DMS53 treated with DMSO at 0.1 percent for 48 hours (cell line): ENCODE measurements at regions not wholly inside any gene's neighbourhood (a gene's known extent, or its start where the extent isn't known, plus 50 kb on each side); places are given as distances from the start of the nearest gene placed in this dataset.
"Not testable (repeated sequence)": the region's sequence is repeated elsewhere in the genome, so short reads cannot be mapped to it uniquely, and the experiment has no call there.

Experiments
- DNase-seq: peaks from one replicate; lab custom pipeline; 2025; ENCODE audit not compliant: unreplicated experiment; lab: John Stamatoyannopoulos, UW

DNA sequence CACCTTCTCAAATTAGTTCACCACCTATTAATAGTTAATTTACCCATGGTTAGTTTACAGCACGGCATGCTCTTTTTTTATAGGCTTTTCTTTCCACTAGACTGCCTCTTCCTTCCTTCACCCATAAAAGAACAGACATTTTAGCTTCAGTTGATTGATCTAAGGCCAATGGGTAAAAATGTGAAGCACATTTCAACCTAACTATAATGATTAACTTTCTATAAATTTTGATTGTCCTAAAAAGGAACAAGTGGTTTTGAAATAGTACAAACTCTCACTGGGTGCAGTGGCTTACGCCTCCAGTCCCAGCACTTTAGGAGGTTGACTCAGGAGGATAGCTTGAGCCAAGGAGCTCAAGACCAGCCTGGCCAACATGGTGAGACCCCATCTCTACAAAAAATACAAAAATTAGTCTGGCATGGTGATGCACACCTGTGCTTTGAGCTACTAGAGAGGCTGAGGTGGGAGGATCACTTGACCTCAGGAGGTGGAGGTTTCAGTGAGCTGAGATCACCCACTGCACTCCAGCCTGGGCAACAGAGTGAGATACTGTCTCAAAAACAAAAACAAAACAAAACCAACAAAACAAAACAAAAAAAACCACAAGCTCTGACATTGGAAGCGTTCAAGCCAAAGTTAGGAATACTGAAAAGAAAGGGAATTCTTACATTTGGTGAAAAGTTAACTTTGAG is 89.9 kb upstream of the FAT1 start:
- DNase-seq = no peak

DNA sequence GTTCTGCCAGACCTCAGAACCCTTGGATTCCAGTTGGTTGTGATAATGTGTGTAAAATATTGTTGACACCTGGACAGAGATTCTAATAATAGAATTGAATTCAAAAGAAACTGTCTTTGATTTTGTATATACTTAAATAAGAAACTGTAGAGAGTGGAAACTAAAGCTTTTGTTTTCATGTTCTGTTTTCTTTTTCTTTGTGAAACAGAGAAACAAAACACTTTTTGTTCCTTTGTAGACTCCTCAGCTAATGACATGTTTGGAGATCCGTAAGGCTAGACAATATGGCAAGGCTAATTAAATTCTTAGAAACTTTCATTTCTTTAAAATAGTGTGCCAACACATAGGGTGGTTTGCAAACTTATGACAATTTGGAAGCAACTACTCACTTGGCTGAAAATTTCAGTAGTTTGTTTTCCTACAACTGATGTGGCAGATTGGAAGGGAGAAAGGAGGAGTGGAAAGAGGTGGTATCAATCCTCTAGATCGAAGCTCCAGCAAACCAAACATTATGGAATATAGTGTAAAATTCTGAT is 90.9 kb upstream of the FAT1 start:
- no peak for DNase-seq

DNA sequence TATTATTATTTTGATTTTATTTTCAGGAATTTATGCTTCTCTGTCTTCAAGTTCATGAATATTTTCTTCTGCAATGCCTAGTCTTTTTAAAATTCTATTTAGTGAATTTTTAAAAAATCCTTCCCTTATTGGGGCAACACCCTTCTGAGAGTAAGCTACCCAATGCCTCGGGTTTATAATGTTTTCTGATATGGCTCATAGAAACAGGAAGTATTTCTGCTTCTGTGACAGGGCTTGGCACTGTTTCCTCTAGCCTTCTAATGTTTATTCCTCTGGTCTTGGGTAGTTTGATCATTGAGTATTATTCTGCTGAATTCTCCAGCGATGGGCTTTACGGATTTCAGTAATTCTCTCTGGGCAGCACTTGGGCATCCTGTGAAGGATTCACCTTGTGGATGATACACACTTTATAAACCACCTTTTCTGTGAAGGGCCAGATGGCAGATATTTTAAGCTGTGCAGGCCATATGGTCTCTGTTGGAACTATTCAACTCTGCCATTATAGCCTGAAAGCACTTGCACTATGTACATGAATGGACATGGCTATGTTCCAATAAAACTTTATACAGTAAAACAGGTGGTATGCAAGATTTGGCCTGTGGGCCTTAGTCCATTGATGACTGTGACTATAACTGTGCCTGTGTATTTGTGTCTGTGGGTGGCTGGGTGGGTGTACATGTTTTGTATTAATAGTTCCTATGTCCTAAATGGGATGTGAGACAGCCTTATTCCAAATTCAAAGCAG is 95.9 kb upstream of the FAT1 start:
- no peak for DNase-seq

DNA sequence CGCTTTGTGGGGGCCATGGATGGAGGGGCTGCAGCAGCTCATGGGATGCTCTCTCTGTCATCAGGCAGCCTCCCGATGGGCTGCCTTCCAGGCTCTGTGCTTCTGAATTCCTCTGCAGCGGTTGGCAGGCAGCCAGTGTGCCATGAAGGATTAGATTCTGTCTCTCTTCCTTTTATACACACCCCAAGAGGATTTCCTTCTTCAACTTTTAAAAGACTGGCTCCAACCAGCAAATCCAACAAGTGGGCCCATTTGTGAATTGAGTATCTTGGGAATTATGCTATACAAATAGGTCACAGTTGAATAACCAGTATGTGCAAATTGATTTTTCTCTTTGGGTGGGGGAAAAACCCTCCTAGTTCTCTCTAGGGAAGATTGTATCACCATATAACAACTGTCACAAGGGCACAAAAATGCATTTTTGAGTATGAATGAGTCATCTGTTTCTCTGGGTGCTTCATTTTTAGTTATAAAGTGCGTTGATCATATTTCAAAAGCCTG is 96.8 kb upstream of the FAT1 start:
- DNase-seq = no peak

DNA sequence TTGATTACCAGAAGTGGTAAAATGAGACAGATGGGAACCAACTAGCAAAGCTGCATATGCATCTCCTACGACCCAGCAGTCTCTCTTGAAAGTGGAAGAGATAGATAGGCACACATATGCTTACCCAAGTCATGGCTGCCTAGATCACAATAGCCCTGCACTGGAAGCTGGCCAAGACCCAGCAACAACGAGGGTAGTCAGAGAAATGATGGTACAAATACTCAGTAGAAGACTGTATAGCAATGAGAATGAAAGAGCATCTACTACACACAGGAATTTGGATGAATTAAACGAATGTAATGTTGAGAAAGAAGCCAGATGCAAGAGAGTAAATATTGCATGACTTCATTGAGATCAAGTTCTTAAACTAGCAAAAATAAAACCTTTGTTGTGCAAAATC is 100.3 kb upstream of the FAT1 start:
- no peak for DNase-seq

DNA sequence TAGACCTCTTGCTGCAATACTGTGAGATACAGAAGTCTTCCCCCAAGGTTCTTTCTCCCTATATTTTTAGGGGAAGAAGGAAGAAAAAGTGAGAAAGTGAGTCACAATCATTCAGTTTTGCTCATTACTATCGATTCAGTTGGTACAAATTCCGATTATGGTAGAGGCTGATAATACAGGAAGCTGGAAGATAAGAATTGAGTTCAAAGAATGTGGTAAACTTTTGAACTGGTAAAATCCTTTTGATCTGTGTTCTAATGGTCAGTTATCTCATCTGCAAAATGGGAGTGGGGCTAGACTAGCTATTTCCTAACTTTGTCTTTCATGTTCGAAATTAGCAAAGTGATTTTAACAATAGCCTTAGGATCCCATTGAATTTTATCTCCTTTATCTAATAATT is 101.4 kb upstream of the FAT1 start:
- DNase-seq = no peak

DNA sequence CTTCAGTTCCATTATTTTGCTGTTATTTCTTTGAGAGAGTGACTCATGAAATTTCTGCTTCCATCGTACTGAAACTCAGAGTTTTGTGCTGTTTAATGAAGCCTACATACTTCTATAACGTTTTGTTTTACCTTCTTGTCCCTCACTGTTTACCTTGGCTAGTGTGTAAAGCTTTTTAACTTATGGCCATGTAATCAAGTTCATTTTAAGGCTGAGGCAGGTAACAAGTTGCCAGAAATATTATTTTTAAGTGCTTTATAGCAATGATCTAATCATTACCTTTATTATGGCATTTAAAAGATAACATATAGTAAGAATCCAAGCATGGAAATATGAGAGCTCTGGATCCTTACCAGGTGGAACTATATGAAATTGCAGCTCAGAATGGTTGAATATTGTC is 102.3 kb upstream of the FAT1 start:
- DNase-seq = no peak

DNA sequence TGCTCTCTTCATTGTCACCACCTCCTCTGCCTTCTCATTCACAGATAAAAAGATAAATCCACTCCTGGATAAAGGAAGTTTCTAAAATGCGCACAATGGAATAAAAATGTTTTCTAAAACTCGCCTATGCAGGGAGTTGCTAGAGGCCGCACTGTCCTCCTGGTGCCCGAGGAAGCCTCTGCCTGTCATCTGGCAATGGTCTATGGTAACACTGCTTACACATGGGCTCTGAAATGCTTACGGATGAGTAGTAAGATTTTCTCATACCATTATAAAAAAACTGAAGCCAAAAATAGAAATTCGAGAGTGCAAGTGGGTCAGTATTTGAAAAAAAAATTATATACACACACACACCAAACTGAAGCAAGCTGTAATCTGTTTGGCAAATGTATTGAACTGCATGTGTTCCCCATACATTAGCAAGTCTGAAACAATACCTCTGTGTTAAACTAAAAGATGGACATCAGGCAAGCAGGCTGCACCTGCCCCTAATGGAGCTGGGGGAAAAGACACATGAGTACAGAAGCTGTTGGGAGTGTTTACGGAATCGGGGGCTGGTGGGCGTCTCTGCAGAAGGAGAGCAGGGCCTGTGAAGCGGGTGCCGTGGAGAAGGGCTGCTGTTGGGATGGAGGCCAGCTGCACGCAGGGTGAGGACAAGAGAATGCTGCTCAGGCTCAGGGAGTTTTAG is 103.3 kb upstream of the FAT1 start:
- no peak for DNase-seq

DNA sequence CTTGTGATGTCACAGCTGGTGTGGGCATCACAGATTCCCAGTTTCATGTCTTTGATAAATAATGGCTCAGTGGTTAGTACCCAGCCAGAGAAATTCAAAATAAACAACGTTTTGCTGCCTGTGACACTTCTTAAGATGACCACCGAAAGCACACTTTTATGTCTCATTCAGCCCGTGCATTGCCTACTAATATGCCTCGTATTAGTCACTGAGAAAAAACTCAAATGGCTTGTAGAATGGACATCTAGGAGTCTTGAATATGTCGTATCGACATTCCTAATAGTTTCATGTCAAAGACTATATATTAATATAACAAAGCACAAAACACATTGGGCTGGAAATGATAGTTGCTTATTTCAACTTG is 103.9 kb upstream of the FAT1 start:
- DNase-seq = no peak

DNA sequence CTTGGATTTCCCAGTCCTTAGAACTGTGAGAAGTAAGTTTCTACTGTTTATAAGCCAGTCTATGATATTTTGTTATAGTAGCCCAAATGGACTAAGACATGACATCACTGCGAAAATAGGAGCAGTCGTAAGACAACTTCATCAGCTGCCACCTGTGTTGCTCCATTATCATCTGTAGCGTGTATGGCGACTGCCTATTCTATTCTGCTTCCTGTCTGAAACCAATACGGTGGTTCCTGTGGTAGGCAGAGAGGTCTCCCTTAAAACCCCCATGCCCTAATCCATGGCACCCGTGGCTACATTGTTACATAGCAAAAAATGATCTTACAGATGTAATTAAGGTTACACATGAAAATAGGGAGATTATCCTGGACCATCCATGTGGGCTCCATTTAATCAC is 105.4 kb upstream of the FAT1 start:
- no peak for DNase-seq

DNA sequence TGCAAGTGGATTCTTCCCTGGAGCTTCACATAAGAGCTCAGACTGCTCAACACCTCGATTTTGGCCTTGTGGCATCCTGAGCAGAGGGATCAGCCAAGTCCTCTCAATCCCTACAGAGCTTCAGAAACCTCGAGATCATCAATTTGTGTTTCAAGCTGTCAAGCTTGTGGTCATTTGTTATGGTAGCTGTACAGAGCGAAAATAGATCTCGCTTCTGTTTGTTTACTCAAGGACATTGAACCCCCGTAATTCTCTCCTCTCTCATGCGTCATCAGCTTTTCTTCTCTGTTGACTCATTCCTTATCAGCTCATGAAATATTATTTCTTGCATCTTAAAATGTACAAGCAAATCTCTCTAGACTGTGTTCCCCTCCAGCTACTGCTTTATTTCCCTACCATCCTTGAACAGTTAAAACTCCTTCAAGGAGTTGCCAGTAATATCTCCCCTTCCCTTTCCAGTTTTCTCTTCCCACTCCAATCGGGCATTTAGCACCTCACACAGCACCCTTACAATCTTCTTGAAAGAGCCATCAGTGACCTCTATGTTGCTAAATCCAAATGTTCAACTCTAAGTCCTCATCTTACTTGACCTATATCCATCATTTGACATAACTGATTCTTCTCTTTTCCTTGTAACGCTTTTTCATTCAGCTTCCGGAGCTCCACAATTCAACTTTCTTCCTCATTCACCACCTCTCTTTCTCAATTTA is 106.2 kb upstream of the FAT1 start:
- DNase-seq = no peak

DNA sequence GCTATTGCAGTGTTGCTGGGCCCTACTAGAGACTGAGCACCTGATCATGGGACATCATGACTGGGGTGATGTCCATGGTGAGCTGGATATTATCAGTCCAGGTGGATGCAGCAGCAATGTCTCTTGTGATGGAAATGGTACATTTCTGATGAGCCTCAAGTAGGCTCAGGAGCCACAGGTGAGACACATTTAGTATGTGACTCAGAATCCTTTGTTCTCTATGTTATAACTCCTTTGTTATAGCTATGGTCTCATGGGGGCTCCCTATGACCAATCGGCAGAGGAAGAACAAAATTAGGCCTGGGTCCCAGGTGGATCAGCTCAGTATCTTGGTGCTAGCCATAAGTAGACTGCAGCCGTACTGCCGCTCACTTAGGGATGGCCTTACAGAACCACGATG is 107.9 kb upstream of the FAT1 start:
- DNase-seq = no peak

DNA sequence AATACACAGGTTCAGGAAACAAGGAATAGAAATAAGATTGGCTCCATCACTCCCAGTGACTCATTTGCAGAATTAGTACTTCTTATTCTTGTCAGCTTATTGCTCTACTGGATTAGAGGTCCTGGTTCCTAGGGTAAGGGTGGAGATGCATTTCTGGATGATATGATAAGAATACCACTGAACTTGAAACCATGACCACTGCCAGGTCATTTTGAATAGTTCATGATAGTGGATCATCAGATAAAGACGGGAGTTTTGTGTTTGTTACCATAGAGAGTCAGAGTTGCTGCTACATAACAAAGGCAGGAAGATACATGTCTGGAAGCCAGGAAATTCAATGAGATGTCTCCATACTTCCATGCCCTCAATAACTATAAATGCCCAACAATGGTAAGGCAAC is 109.2 kb upstream of the FAT1 start:
- no peak for DNase-seq

DNA sequence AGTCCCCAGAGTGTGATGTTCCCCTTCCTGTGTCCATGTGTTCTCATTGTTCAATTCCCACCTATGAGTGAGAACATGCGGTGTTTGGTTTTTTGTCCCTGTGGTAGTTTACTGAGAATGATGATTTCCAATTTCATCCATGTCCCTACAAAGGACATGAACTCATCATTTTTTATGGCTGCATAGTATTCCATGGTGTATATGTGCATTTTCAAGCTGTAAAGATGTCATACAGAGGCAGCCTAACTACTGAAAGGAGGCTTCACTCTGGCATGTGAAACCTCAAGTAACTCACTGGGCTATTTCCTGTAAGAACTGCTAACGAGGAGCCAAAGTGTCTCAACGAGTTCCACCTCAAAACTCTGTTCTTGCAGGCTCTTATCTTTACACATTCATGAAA is 113.8 kb upstream of the FAT1 start:
- not testable (repeated sequence) for DNase-seq

DNA sequence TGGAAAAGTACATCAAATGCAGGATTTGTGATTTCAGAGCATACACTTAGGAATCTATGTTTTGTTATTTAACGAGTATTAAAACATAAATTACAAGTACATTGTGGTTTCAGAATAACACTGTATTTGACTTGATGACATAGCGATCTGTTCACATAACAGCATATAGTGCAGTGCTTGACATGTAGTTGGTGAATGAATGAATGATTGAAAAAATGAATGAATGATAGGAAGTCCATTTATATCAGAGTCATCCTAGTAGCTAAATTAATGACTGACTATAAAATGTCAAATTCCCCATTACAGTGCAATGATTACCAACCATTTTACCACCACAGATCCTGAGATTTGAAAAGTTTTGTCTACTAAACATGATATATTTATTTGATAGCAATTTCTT is 114.6 kb upstream of the FAT1 start:
- DNase-seq = no peak

DNA sequence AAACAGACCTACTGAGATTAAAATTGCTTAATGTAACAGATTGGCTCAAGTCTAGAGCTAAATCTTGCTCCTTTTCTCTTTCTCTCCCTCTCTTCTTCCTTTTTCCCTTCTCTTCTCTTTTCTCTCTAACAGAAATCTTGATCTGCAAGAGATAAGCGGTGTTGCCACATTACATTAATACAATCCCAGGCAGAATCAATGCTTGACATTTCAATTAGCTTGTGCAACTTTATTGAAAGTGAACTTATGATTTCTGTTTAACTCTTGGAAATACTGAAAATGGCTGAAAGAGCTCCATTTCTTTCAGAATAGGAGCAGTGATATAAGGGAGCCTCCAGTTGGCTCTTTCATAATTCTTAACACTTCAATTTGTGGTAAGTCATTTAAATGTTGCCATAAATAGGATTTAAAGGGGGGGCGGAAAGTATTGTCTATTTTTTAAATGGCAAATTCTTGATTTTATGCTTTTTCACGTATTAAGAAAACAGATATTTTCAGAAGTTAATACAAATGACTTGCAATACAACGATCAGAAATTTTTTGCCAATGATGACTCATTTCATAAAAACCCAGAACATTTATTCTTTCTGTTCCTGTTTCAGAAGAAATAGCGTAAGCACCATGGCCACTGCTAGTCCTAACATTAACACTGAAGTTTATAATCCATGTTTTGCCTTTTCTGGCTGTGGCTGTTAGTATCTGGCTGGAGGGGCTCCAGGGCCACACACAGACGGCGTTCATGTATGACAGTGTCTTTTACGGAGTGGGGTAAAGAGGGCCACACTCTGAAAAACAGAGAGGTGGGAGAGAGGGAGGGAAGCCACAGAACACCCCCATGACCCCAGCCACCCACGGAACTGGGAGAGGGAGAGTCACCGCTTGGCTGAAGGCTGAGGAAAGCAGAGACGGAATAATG is 115.7 kb upstream of the FAT1 start:
- no peak for DNase-seq

DNA sequence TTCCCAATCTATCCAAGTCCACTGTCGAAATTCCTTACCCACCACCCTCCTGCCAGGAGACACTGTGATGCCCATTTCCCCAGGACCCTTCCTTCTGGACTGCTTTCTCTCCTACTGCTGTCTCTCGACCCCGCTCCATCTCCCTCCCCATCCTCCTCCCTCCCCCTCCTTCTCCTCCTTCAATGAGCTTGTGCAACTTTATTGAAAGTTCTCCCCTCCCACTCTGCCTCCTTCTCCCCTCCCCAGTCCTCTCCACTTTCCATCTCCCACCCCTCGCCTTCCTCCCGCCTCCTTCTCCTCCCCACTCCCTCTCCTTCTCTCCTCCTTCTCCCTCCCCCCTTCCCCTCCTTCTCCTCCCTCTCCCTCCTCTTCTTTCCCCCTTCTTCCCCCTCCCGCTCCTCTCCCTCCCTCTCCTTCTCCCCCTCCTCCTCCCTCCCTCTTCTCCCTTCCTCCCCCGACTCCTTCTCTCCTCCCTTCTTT is 116.6 kb upstream of the FAT1 start:
- no peak for DNase-seq

DNA sequence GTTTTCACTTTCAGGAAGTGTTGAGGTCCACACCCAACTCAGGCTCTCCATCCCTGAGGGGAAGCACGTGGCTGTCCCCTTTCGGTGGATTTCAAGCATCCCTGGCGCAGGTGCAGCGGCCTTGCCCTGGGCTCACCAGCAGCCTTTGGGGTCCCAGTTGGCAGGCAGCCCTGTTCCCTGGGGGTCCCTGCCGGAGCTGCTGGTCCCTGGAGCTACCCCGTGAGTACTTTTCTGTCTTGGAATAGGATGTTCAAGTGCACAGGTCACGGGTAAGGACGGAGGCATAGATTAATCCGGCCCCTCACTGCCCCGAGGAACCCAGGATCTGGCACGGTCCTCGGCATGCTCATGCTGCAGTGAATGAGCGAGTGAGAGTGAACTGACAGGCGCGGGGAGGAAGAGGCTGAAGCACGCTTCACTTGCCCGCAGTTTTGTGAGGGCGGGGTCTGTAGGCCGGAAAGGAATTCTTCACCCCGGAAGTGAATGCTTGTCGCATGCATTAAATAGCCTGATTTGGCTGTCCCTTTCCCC is 117.2 kb upstream of the FAT1 start:
- no peak for DNase-seq

DNA sequence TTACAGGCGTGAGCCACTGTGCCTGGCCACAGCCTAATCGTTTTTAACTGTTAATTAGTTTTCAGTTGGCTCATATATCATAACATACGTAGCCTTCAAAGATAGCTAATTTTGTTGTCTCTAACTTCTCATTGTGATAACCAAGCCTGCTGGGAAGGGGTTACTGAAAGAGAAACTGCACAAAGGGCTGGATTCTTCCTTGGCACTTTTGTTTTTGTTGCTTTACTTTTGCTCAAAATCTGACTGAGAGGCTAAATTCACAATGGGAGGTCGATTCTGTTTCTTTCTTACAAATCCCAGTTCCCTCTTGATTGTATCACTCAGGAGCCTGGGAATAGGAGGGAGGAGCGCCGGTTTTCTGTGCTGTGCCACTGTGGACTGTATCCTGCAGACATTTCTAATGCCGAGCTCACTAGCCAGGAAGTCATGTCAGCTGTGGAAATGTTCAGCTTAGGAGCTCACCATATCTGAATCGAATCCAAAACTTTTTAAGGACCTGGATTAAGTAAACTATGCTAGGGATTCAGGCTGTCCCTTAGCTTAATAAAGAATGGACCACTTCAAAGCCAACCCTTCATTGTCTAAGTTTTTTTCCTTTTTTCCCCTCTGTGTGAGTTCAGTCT is 120.5 kb upstream of the FAT1 start:
- no peak for DNase-seq
